CD4-positive, alpha-beta memory T cell (primary cell): ENCODE measurements at regions not wholly inside any gene's neighbourhood (a gene's known extent, or its start where the extent isn't known, plus 50 kb on each side); places are given as distances from the start of the nearest gene placed in this dataset.

ENCODE experiments used
- CTCF ChIA-PET: fragments of 350-600 bp; sonication (Branson Sonifier 250); formaldehyde crosslinking; loops from one replicate; lab custom pipeline; 2021; ENCODE audit warnings: inconsistent platforms; ENCODE audit not compliant: partially characterized antibody; lab: Charles Lee
- POLR2A ChIA-PET: fragments of 350-600 bp; sonication (Branson Sonifier 250); formaldehyde crosslinking; loops from one replicate; lab custom pipeline; 2021; ENCODE audit not compliant: partially characterized antibody; lab: Charles Lee
- DNase-seq, 5 donors: peaks; one replicate each; pipeline versions ENCODE4 v3.0.0 to v3.0.0-alpha.2; 2020 to 2022; ENCODE audit warnings: mixed read lengths in 1 of 5
- H3K27ac ChIP-seq: one replicate; pipeline ENCODE4 v1.7.0; 2013; ENCODE audit warnings: low read depth, low read length
- H3K27me3 ChIP-seq: 2 replicates; pipeline ENCODE4 v1.7.0; 2013; ENCODE audit warnings: mild to moderate bottlenecking, low read length, moderate library complexity; ENCODE audit not compliant: insufficient read depth
- H3K36me3 ChIP-seq: 2 replicates; pipeline ENCODE4 v1.7.0; 2013; ENCODE audit warnings: mild to moderate bottlenecking, low read length, moderate library complexity; ENCODE audit not compliant: insufficient read depth
- H3K4me1 ChIP-seq: 2 replicates; pipeline ENCODE4 v1.7.0; 2013; ENCODE audit warnings: mild to moderate bottlenecking, low read length, moderate library complexity; ENCODE audit not compliant: insufficient read depth
- H3K4me3 ChIP-seq, 2 donors: one replicate each; pipeline ENCODE4 v1.7.0; 2013; ENCODE audit warnings: low read length in 2 of 2, mild to moderate bottlenecking in 1 of 2
- H3K9me3 ChIP-seq, 2 donors: one replicate each; pipeline ENCODE4 v1.7.0; 2013; ENCODE audit warnings: low read length in 2 of 2, control low read depth in 1 of 2; ENCODE audit not compliant: control insufficient read depth in 1 of 2
- H3K27ac Mint-ChIP-seq, 7 donors: one replicate each; pipeline ENCODE4 v1.8.0; 2020 to 2021; ENCODE audit warnings: mixed read lengths in 7 of 7, mild to moderate bottlenecking in 6 of 7, inconsistent platforms in 3 of 7, moderate library complexity in 3 of 7
- H3K27me3 Mint-ChIP-seq, 2 donors: one replicate each; pipeline ENCODE4 v1.8.0; 2020 to 2021; ENCODE audit warnings: mixed read lengths in 2 of 2
- H3K36me3 Mint-ChIP-seq, 2 donors: one replicate each; pipeline ENCODE4 v1.8.0; 2020 to 2021; ENCODE audit warnings: mixed read lengths in 2 of 2, inconsistent platforms in 1 of 2, mild to moderate bottlenecking in 1 of 2
- H3K4me1 Mint-ChIP-seq, 4 donors: one replicate each; pipeline ENCODE4 v1.8.0; 2020 to 2021; ENCODE audit warnings: mixed read lengths in 4 of 4, mild to moderate bottlenecking in 1 of 4
- H3K4me3 Mint-ChIP-seq, 8 donors: one replicate each; pipeline ENCODE4 v1.8.0; 2020 to 2021; ENCODE audit warnings: mixed read lengths in 8 of 8, mild to moderate bottlenecking in 7 of 8, moderate library complexity in 6 of 8, inconsistent platforms in 3 of 8
- H3K9me3 Mint-ChIP-seq, 8 donors: one replicate each; pipeline ENCODE4 v1.8.0; 2020 to 2021; ENCODE audit warnings: mixed read lengths in 8 of 8, mild to moderate bottlenecking in 5 of 8, inconsistent platforms in 3 of 8, moderate library complexity in 1 of 8
- intact Hi-C: fragments of 100-400 bp; cut with micrococcal nuclease; formaldehyde crosslinking; loops from one replicate; pipeline ENCODE4 v1.15.1; 2023

DNA sequence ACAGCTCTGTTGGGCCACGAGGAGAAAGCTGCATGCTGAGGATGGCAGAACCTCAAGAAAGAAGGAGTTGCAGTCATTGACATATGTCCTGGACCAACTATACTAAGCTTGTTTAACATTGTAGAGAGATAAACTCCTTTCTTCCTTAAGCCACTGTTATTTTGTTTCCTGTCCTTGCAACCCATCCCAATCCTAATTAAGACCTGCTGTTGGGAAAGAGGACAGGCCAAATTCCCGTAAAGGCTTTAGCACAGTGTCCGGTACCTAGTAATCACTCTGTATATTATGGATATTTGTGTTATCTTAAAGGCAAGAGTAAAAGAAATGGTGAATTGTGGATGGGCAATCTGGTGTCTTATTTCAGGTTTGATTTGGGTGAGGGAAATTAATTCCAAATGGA, 53.5 kb upstream of the WSCD2 start:
- ChIA-PET CTCF (no interaction called here), POLR2A (no interaction called here)
- no peaks in the 10 kb centered on the region for H3K4me1 ChIP-seq
- H3K27ac Mint-ChIP-seq: no peak overlapping the region
- no peaks in the 10 kb centered on the region for H3K36me3 Mint-ChIP-seq
- peaks cover 0 to 1% (median 0%) of the 10 kb centered on the region in 4 donors for H3K4me1 Mint-ChIP-seq
- no peak overlapping the region for H3K4me3 ChIP-seq
- H3K27me3 Mint-ChIP-seq: peaks cover 17 to 20% of the 10 kb centered on the region in 2 donors
- no peaks in the 10 kb centered on the region for H3K27me3 ChIP-seq
- H3K27ac ChIP-seq: no peak overlapping the region
- H3K36me3 ChIP-seq: no peaks in the 10 kb centered on the region
- no peaks in the 10 kb centered on the region for H3K9me3 ChIP-seq
- H3K4me3 Mint-ChIP-seq: no peak overlapping the region
- intact Hi-C loops: no loop called here
- no peak for DNase-seq
- peaks cover 0 to 2% (median 0%) of the 10 kb centered on the region in 8 donors for H3K9me3 Mint-ChIP-seq

DNA sequence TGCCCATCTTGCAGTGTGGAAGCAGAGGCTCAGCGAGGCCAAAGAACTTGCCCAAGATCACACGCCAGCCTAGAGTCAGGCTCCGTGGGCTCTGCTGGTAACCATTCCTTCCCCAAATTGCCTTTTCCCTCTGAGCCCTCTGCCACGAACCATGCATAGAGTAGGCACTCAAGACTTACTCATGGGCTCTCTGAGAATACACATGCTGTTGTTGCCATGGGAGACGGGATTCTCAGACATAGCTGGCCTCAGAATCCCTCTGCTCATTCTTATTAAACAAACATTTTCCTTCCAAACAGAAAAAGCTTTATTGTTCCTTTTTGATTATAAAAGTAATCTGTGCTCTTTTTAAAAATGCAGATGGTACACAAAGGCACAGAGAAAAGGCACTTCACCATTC, 52.5 kb upstream of the WSCD2 start:
- POLR2A ChIA-PET: no interaction called here
- Histone ChIP-seq H3K4me3 (no peak overlapping the region), H3K4me1 (no peaks in the 10 kb centered on the region), H3K9me3 (no peaks in the 10 kb centered on the region), H3K27ac (no peak overlapping the region), H3K36me3 (no peaks in the 10 kb centered on the region), H3K27me3 (no peaks in the 10 kb centered on the region)
- Mint-ChIP-seq H3K4me3 (no peak overlapping the region), H3K9me3 (peaks cover 0 to 2% (median 0%) of the 10 kb centered on the region in 8 donors), H3K27ac (no peak overlapping the region), H3K36me3 (no peaks in the 10 kb centered on the region), H3K27me3 (peaks cover 17 to 20% of the 10 kb centered on the region in 2 donors), H3K4me1 (peaks cover 0 to 1% (median 0%) of the 10 kb centered on the region in 4 donors)
- CTCF ChIA-PET: no interaction called here
- DNase-seq: no peak
- intact Hi-C loops: no loop called here

DNA sequence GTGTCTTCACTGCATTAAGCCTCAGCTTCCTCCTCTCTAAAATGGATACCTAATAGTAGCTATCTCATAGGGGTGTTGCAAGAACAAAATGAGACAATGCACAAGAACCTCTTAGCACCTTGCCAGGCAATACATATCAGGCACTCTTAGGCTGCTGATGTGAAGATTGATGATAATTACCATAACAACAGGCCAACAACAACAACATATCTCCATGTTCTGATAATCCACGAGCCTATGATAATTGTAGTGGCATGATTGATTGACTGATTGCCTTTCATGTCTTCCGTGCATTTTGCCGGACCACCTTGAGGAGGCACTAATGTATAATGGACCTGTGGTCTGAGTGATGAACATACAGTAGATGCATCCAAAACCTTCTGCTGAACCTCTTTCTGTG, 50.7 kb upstream of the WSCD2 start:
- Histone ChIP-seq H3K4me1 (no peaks in the 10 kb centered on the region), H3K36me3 (no peaks in the 10 kb centered on the region), H3K27ac (no peak overlapping the region), H3K9me3 (no peaks in the 10 kb centered on the region), H3K4me3 (no peak overlapping the region), H3K27me3 (no peaks in the 10 kb centered on the region)
- CTCF ChIA-PET: no interaction called here
- no peak overlapping the region for H3K4me3 Mint-ChIP-seq
- H3K36me3 Mint-ChIP-seq: no peaks in the 10 kb centered on the region
- H3K4me1 Mint-ChIP-seq: peaks cover 0 to 1% (median 0%) of the 10 kb centered on the region in 4 donors
- peaks cover 0 to 9% (median 2%) of the 10 kb centered on the region in 8 donors for H3K9me3 Mint-ChIP-seq
- intact Hi-C loops: no loop called here
- no peak overlapping the region for H3K27ac Mint-ChIP-seq
- DNase-seq: no peak
- POLR2A ChIA-PET: no interaction called here
- peaks cover 11 to 22% of the 10 kb centered on the region in 2 donors for H3K27me3 Mint-ChIP-seq
